Hepatocyte (in vitro differentiated cells): ENCODE measurements at regions not wholly inside any gene's neighbourhood (a gene's known extent, or its start where the extent isn't known, plus 50 kb on each side); places are given as distances from the start of the nearest gene placed in this dataset.

ENCODE experiments used
- DNase-seq: peaks from one replicate; pipeline ENCODE4 v3.0.0-alpha.2; 2016; ENCODE audit warnings: low spot score
- H2AFZ ChIP-seq: fragments of 200-600 bp; sonication (generic); 2 replicates; pipeline ENCODE4 v1.6.0; 2016; ENCODE audit warnings: antibody characterized with exemption, mild to moderate bottlenecking
- H3K27ac ChIP-seq: fragments of 200-600 bp; sonication (generic); 2 replicates; pipeline ENCODE4 v1.5.1; 2016; ENCODE audit warnings: mild to moderate bottlenecking
- H3K27me3 ChIP-seq: fragments of 200-600 bp; sonication (generic); 2 replicates; pipeline ENCODE4 v1.6.1; 2016
- H3K36me3 ChIP-seq: fragments of 200-600 bp; sonication (generic); replicated peaks from 2 replicates; pipeline ENCODE4 v1.5.1; 2016; ENCODE audit warnings: low read depth; ENCODE audit not compliant: insufficient read depth
- H3K4me1 ChIP-seq: fragments of 200-600 bp; sonication (generic); 2 replicates; pipeline ENCODE4 v1.5.1; 2016; ENCODE audit warnings: mild to moderate bottlenecking, moderate library complexity; ENCODE audit not compliant: insufficient read depth
- H3K4me2 ChIP-seq: fragments of 200-600 bp; sonication (generic); 2 replicates; pipeline ENCODE4 v1.6.0; 2016
- H3K4me3 ChIP-seq: fragments of 200-600 bp; sonication (generic); 2 replicates; pipeline ENCODE4 v1.5.1; 2016; ENCODE audit warnings: mild to moderate bottlenecking
- H3K79me2 ChIP-seq: fragments of 200-600 bp; sonication (generic); 2 replicates; pipeline ENCODE4 v1.6.0; 2017; ENCODE audit warnings: mild to moderate bottlenecking
- H3K9me2 ChIP-seq: fragments of 200-600 bp; sonication (generic); replicated peaks from 2 replicates; pipeline ENCODE4 v1.6.0; 2017; ENCODE audit warnings: mild to moderate bottlenecking; ENCODE audit not compliant: insufficient read depth
- H3K9me3 ChIP-seq: fragments of 200-600 bp; sonication (generic); 2 replicates; pipeline ENCODE4 v1.5.1; 2016; ENCODE audit warnings: low read depth, mild to moderate bottlenecking
- H4K20me1 ChIP-seq: fragments of 200-600 bp; sonication (generic); 2 replicates; pipeline ENCODE4 v1.6.0; 2016; ENCODE audit warnings: mild to moderate bottlenecking; ENCODE audit not compliant: insufficient read depth, poor library complexity, severe bottlenecking
- CTCF ChIP-seq: fragments of 200-600 bp; sonication (generic); IDR thresholded peaks from 2 replicates; pipeline ENCODE4 v1.5.1; 2016; ENCODE audit warnings: antibody characterized with exemption, mild to moderate bottlenecking; ENCODE audit not compliant: poor library complexity
- EZH2 ChIP-seq: fragments of 200-600 bp; sonication (generic); IDR thresholded peaks from 2 replicates; pipeline ENCODE4 v1.6.1; 2016; ENCODE audit warnings: antibody characterized with exemption, mild to moderate bottlenecking, borderline replicate concordance
- EZH2phosphoT487 ChIP-seq: fragments of 200-600 bp; sonication (generic); IDR thresholded peaks from one replicate; pipeline ENCODE4 v1.6.1; 2018; ENCODE audit warnings: antibody characterized with exemption, mild to moderate bottlenecking, low read depth, moderate library complexity; ENCODE audit not compliant: unreplicated experiment, severe bottlenecking
- WGBS: methylation state at CpG from one replicate; pipeline ENCODE4 v1.1.6; 2016; ENCODE audit warnings: low lambda C conversion rate; ENCODE audit errors: missing lambda C conversion rate; 5-methylcytosine and 5-hydroxymethylcytosine counted together

- no peaks in the 10 kb centered on the region for H3K4me1 ChIP-seq
- H3K36me3 ChIP-seq: no peaks in the 10 kb centered on the region
- no peak for TF ChIP-seq EZH2phosphoT487
- TF ChIP-seq CTCF: no peak
- TF ChIP-seq EZH2: no peak
- H4K20me1 ChIP-seq: no peaks in the 10 kb centered on the region
- H3K79me2 ChIP-seq: no peaks in the 10 kb centered on the region
- WGBS: 77% methylated on average over 6 of the region's 6 CpGs
- no peak overlapping the region for H3K4me3 ChIP-seq
- no peaks in the 10 kb centered on the region for H3K27me3 ChIP-seq
- H3K9me3 ChIP-seq: no peaks in the 10 kb centered on the region
- DNase-seq: no peak
- H2AFZ ChIP-seq: no peak overlapping the region
- H3K9me2 ChIP-seq: no peaks in the 10 kb centered on the region
- H3K4me2 ChIP-seq: no peak overlapping the region
- H3K27ac ChIP-seq: no peak overlapping the region
These were observed 316.2 kb upstream of the FIGN start for GRCh38 chr2:164052006-164052405.

- no peaks in the 10 kb centered on the region for H3K9me3 ChIP-seq
- H3K4me2 ChIP-seq: no peak overlapping the region
- H3K4me3 ChIP-seq: no peak overlapping the region
- H3K27me3 ChIP-seq: no peaks in the 10 kb centered on the region
- DNase-seq: no peak
- no peaks in the 10 kb centered on the region for H3K79me2 ChIP-seq
- no peak overlapping the region for H3K27ac ChIP-seq
- H4K20me1 ChIP-seq: no peaks in the 10 kb centered on the region
- H2AFZ ChIP-seq: no peak overlapping the region
- TF ChIP-seq EZH2: no peak
- TF ChIP-seq CTCF: no peak
- no peak for TF ChIP-seq EZH2phosphoT487
- H3K9me2 ChIP-seq: no peaks in the 10 kb centered on the region
- no peaks in the 10 kb centered on the region for H3K36me3 ChIP-seq
- H3K4me1 ChIP-seq: no peaks in the 10 kb centered on the region
These were observed 312.9 kb upstream of the FIGN start for GRCh38 chr2:164048729-164049128.

GRCh38 chr2:164046040-164046439 lies 310.2 kb upstream of the FIGN start:
- H3K4me1 ChIP-seq: no peaks in the 10 kb centered on the region

More at GRCh38 chr2:164046040-164046439, 310.2 kb upstream of the FIGN start:
- H3K27me3 ChIP-seq: no peaks in the 10 kb centered on the region
- H3K4me2 ChIP-seq: no peak overlapping the region
- H3K36me3 ChIP-seq: no peaks in the 10 kb centered on the region
- TF ChIP-seq EZH2phosphoT487: no peak
- TF ChIP-seq CTCF: no peak
- no peak for TF ChIP-seq EZH2
- DNase-seq: no peak
- no peak overlapping the region for H2AFZ ChIP-seq
- no peaks in the 10 kb centered on the region for H3K79me2 ChIP-seq
- no peak overlapping the region for H3K27ac ChIP-seq
- whole genome bisulfite sequencing: 54% methylated on average over 2 of the region's 2 CpGs
- H3K9me3 ChIP-seq: no peaks in the 10 kb centered on the region
- H3K4me3 ChIP-seq: no peak overlapping the region
- H4K20me1 ChIP-seq: no peaks in the 10 kb centered on the region
- H3K9me2 ChIP-seq: no peaks in the 10 kb centered on the region
